Right lobe of liver (tissue), 4 donors: ENCODE measurements at regions not wholly inside any gene's neighbourhood (a gene's known extent, or its start where the extent isn't known, plus 50 kb on each side); places are given as distances from the start of the nearest gene placed in this dataset.

Experiments
- POLR2A ChIP-seq: fragments of 450-650 bp; IDR thresholded peaks from one replicate; pipeline ENCODE4 v1.6.1; 2017; ENCODE audit warnings: antibody characterized with exemption, mild to moderate bottlenecking
- TF ChIP-seq, protein P1 (sequence below), 4 donors: fragments of 200-600 bp in 3 of 4; fragments of 450-650 bp in 1 of 4; IDR thresholded peaks; one replicate each; pipeline versions ENCODE4 v1.5.1 to v1.8.0; 2016 to 2022; ENCODE audit warnings: antibody characterized with exemption in 4 of 4, mild to moderate bottlenecking in 2 of 4
- donor health status: DM: no; HTN: no; CAD: no.
- donor health status: DM: no; HTN: no; CAD: no.
- donor health status: DM: no; HTN: yes; CAD: no.

DNA sequence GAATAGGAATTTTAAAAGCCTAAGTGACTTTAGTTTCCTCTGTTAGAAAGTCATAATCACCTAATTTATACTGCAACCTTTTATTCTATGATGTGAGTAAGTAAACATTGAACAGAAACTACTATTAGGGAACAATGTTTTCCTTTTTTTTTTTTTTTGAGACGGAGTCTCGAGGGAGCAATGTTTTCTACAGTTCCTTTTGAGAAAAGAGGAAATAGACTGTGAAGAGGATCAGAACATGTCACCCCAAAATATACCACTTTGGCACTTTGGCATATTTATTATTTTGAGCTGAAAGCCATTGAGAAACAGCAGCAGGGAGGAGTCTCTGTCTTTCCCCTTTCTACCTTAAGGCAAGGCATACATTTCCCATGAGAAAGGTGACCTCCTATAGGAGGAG, 162.7 kb upstream of the CNOT2 start:
- TF ChIP-seq, protein P1, sequence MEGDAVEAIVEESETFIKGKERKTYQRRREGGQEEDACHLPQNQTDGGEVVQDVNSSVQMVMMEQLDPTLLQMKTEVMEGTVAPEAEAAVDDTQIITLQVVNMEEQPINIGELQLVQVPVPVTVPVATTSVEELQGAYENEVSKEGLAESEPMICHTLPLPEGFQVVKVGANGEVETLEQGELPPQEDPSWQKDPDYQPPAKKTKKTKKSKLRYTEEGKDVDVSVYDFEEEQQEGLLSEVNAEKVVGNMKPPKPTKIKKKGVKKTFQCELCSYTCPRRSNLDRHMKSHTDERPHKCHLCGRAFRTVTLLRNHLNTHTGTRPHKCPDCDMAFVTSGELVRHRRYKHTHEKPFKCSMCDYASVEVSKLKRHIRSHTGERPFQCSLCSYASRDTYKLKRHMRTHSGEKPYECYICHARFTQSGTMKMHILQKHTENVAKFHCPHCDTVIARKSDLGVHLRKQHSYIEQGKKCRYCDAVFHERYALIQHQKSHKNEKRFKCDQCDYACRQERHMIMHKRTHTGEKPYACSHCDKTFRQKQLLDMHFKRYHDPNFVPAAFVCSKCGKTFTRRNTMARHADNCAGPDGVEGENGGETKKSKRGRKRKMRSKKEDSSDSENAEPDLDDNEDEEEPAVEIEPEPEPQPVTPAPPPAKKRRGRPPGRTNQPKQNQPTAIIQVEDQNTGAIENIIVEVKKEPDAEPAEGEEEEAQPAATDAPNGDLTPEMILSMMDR (IDR thresholded peaks at IDR 0.05) = no peak
- no peak for TF ChIP-seq POLR2A
